ENCODE measurements at regions not wholly inside any gene's neighbourhood (a gene's known extent, or its start where the extent isn't known, plus 50 kb on each side); places are given as distances from the start of the nearest gene placed in this dataset.

DNA sequence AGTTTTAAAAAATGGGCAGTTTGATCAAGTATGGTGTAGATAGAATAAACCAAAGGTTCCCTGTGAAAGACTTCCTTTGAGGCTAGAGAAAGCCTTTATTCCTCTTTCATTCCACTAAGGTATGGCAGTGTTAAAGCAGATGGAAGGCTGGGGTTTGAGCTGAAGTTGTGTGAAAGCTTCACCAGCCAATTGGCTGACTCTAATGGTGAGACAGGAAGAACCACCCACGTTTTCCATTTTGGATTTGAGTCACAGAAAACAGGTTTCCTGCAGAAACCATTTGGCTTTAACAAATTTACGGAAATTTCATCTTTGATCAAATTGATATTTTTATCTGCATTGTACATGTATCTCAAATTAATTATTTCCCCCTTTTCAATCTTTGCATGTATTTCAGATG lies 455.0 kb downstream of the PCNX1 start:
- no peak for DNase-seq (ENCODE audit: low spot score)

GRCh38 chr14:71362920-71363584 lies 455.8 kb downstream of the PCNX1 start:
- no peak for DNase-seq (ENCODE audit: low spot score)

GRCh38 chr14:71363946-71364925 lies 457.0 kb downstream of the PCNX1 start:
- no peak for DNase-seq (ENCODE audit: low spot score)

DNA sequence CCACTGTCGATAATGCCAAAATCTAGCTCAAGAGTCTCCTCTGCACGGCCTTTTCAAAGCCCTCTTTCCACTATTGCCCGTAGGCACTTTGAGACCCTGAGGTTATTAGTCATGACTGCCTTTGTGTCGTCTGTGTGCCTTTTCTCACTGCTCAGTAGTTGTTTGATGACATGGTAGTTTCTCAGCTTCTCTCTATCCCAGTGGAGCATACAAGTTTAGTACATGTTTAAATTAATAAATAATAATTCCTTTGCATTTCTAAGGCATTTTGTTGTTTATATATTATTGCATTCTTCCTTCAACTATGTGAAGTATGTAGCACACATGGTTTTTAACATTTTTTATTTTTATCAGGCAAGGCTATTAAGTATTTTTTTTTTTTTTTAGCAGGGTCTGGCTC lies 458.1 kb downstream of the PCNX1 start:
- no peak for DNase-seq (ENCODE audit: low spot score)

DNA sequence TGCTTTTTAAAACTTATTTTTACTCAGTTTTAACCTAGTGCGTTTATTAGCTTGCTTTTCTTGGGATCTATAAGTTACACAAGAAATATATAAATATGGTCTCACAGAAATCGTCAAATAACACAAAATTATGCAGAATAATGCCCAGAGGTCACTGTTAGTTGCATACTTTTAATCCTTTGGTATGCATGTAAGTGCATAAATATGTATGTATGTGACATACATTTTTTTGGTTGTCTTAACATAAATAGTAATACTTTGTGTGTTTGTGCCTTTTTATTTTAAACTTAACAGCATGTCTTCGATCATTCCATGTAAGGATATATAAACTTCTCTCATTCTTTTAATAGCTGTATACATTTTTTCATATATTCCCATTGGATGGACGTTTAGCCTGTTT lies 459.6 kb downstream of the PCNX1 start:
- no peak for DNase-seq (ENCODE audit: low spot score)

DNA sequence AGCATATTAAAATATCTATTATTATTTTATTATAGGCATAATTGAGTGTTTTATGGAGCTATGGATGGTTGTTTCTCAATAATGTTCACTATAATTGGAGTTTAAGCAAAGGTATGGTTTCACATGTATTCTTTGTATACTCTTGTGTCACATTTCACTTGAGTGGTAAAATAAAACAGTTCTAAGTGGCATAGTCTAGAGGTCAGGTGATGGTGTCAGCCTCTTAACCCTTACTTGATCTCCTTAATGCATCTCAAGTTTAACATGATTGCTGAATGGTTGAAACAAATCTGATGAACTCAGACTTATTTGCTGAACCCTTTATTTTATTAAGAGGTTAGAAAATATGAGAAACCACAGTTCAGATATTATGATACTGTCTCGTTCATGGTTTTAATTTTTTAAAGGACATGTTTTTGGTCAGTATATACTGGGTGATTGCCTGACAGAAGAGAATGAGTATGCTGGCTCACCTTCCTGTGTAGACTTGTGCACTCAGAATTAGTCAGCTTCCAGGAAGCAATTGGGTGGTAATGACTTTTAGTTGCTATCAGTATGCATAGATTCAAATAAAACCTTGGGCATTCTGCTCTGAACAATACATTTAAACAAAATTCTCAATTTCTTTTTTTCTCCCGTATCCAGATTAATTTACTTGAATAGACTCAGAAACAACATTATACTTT lies 464.6 kb downstream of the PCNX1 start:
- no peak for DNase-seq (ENCODE audit: low spot score)

DNA sequence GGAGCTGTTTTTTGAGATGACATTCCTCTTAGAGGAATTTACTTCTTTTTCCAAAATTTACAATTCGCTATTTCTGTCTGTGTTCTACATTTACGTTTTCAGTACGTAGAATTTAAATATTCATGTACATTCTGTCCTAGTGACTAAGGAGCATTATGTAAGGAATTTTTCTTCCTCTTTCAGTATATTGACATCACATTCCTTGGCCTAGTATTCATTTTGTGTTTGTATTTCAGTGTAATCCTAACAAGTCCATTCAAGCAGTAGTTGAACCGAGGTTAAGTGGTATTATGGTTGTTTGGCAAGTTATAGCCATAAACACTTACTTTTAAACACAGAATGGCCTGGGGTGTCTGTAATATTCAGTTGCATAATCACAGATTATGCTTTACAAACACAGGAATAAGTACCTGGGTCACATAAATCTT lies 465.2 kb downstream of the PCNX1 start:
- DNase-seq (ENCODE audit: low spot score): no peak

DNA sequence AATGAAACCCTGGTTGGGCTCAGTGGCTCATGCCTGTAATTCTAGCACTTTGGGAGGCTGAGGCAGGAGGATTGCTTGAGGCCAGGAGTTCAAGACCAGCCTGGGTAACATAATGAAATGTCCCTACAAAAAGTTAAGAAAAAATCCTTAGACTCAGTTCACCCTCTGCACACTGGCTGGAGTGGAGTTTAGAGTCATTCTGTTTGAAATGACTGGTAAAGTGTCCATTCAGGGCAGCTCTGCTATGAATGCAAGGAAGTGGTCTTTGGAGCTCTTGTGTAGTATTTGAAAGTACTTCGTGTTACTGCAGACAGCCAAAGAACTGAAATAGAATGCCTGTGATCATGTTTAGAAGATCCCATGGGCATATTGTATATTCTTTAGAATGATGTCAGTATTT lies 466.5 kb downstream of the PCNX1 start:
- DNase-seq (ENCODE audit: low spot score): no peak

GRCh38 chr14:71374989-71375388 lies 467.7 kb downstream of the PCNX1 start:
- no peak for DNase-seq (ENCODE audit: low spot score)

DNA sequence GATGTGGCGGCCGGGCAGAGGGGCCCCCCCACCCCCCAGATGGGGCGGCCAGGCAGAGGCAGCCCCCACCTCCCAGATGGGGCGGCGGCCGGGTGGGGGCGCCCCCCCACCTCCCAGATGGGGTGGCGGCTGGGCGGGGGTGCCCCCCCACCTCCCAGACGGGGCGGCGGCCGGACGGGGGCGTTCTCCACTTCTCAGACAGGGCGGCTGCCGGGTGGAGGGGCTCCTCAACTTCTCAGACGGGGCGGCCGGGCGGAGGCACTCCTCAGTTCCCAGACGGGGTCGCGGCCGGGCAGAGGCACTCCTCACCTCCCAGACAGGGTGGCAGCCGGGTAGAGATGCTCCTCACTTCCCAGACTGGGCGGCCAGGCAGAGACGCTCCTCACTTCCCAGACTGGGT lies 469.8 kb downstream of the PCNX1 start:
- DNase-seq (ENCODE audit: low spot score): no peak

GRCh38 chr14:71380271-71380670 lies 473.0 kb downstream of the PCNX1 start:
- DNase-seq (ENCODE audit: low spot score): no peak

DNA sequence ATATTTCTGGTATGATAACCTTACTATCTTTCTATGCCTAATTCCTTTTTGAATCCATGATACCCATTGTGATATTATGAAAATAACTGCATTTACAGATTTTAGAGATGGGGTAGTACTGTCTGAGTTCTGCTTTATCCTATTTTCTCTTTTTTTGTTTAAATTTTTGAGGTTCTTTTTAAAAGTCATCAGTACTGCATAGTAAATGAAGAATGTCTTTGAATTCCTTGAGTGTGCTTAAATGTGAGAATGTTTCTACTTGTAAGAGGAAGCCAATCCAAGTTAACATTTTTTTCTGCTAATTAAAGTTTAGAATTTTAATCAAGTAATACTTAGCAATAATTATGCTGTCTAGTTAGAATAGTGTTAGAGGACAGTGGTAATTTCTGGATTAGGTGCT lies 474.6 kb downstream of the PCNX1 start:
- DNase-seq (ENCODE audit: low spot score): no peak

DNA sequence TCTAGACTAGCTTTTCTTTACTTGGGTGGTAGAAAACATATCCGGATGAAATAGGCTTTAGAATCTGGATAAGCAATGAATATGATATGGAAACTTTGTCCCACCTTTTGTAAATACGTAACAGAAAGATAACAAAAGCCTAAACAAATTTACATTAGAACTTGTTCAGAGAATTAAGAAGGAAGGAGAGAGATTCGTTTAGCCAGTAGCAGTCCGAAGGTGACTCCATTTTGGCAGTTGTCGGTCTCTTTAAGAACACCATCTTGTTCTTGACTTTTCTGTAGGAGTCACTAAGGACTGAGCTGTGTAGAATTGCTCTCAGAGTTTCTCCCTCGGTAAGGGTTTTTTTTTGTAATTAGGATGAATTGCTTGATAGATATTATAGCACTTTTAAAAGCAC lies 475.1 kb downstream of the PCNX1 start:
- no peak for DNase-seq (ENCODE audit: low spot score)

DNA sequence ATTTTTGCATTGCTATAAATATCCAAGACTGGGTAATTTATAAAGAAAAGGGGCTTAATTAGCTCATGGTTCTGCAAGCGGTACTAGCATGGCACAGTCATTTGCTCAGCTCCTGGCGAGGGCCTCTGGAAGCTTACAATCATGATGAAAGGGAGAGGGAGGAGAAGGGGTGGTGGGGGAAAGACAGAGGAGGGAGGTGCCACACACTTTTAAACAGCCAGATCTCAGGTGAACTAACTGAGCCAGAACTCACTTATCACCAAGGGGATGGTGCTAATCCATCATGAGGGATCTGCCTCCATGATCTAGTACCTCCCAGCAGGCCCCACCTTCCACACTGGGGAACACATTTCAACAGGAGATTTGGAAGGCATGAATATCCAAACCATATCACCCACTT lies 476.3 kb downstream of the PCNX1 start:
- no peak for DNase-seq (ENCODE audit: low spot score)

DNA sequence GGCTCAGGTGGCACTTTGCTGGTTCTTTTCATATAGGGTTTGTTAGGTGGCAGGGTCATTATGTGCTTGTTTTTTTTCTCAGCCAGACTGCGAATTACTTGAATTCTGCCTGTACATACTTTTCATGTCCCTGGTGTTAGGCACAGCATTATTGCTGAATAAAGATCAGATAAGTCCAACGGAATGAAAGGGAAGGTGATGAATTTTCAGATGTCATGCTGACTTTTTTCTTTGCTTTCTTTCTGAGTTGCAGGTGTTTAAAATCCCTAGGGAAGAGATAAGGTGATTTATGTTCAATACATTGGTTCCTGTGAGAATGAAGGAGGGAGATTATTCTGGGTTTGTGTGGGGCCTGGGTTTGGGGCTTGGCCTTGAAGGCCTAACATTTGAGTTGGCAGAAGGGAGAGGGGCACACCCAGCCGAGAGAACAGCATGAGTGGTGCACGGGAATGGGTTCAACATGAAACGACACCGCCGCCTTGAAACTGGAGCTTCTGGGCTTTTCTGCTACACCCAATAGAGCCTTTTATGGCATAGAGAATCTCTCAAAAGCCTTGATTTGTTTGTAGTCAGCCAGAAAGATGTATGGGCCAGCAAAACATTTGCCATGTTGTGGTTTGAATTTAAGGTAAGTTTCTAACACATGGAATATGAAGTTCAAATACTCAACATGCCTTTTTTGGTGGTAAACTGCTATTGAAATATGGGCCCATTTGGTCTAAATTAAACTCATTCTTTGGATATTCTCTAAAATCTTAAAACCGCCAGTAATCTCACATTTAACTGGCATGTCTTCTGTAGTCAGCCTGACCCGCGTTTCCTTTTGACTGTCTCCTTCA lies 477.0 kb downstream of the PCNX1 start:
- no peak for DNase-seq (ENCODE audit: low spot score)

GRCh38 chr14:71387753-71388152 lies 480.5 kb downstream of the PCNX1 start:
- no peak for DNase-seq (ENCODE audit: low spot score)

- DNase-seq (ENCODE audit: low spot score): no peak
Measured at GRCh38 chr14:71388336-71388735, 481.1 kb downstream of the PCNX1 start.

DNA sequence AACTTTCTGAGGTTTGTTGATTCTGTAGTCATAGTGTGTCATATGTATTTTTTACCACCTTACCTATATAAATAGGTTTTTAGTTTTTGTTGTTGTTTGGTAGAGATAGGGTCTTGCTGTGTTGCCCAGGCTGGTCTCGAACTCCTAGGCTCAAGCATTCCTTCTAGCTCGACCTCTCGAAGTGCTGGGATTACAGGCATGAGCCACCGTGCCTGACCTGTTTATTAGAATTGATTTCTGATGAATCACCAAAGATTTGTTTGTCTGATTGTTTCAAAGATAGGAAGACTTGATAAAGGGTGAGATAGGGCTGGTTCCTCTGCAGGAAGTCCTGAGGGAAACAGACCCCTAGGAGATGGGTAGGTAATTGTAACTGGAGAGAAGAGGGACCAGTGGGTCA lies 481.6 kb downstream of the PCNX1 start:
- no peak for DNase-seq (ENCODE audit: low spot score)

- no peak for DNase-seq (ENCODE audit: low spot score)
Measured at GRCh38 chr14:71394386-71394785, 487.1 kb downstream of the PCNX1 start.

- no peak for DNase-seq (ENCODE audit: low spot score)
Measured at GRCh38 chr14:71395151-71395604, 487.9 kb downstream of the PCNX1 start.

GRCh38 chr14:71395636-71396035 lies 488.4 kb downstream of the PCNX1 start:
- DNase-seq (ENCODE audit: low spot score): no peak

All from hematopoietic multipotent progenitor cell treated with erythropoietin and hydrocortisone succinate and interleukin-3 and kit ligand, for 17 days (in vitro differentiated cells).